ENCODE measurements at regions not wholly inside any gene's neighbourhood (a gene's known extent, or its start where the extent isn't known, plus 50 kb on each side); places are given as distances from the start of the nearest gene placed in this dataset.

- no peaks in the 10 kb centered on the region for H3K36me3 Mint-ChIP-seq
- Histone ChIP-seq H3K79me2 (ENCODE audit: insufficient read depth, low read length) (no peaks in the 10 kb centered on the region), H3K27me3 (ENCODE audit: control insufficient read depth in 2 of 2, insufficient read depth in 2 of 2, low read length in 2 of 2) (no peaks in the 10 kb centered on the region), H2AFZ (ENCODE audit: insufficient read depth, low read depth, low read length, poor library complexity, severe bottlenecking) (no peak overlapping the region), H3K4me3 (replicated peaks in 1 of 3; ENCODE audit: low read depth in 2 of 3, low read length in 3 of 3) (no peak overlapping the region), H3K9me3 (replicated peaks in 1 of 2; ENCODE audit: control insufficient read depth in 1 of 2, insufficient read depth in 1 of 2, low read length in 2 of 2) (no peaks in the 10 kb centered on the region), H3K27ac (ENCODE audit: low read depth in 1 of 2, low read length in 2 of 2) (no peak overlapping the region), H3K36me3 (replicated peaks in 1 of 2; ENCODE audit: control insufficient read depth in 1 of 2, insufficient read depth in 2 of 2, low read length in 2 of 2) (no peaks in the 10 kb centered on the region), H4K20me1 (ENCODE audit: insufficient read depth, low read length) (no peaks in the 10 kb centered on the region), H3K4me2 (replicated peaks; ENCODE audit: extremely low read depth, low read length, poor library complexity, severe bottlenecking) (no peak overlapping the region), H3K9ac (ENCODE audit: insufficient read depth, low read length, poor library complexity, severe bottlenecking) (no peak overlapping the region), H3K4me1 (ENCODE audit: control insufficient read depth in 1 of 2, insufficient read depth in 2 of 2, low read length in 2 of 2) (no peaks in the 10 kb centered on the region)
- no peaks in the 10 kb centered on the region for H3K4me1 Mint-ChIP-seq
- no peak for DNase-seq
- intact Hi-C loops (cut with micrococcal nuclease): no loop called here
- no peak overlapping the region for H3K4me3 Mint-ChIP-seq
- no peak overlapping the region for H3K27ac Mint-ChIP-seq
- peaks cover 0 to 3% (median 0%) of the 10 kb centered on the region in 7 donors for H3K9me3 Mint-ChIP-seq
- WGBS (ENCODE audit: insufficient coverage): no CpG with 5 or more reads among the region's 2 CpGs
- TF ChIP-seq CTCF (IDR thresholded peaks at IDR 0.05): no peak
- H3K27me3 Mint-ChIP-seq (ENCODE audit: low read depth in 3 of 3): peaks cover 8 to 15% (median 13%) of the 10 kb centered on the region in 3 donors
Observed at GRCh38 chr2:30371028-30371689, 75.9 kb upstream of the LCLAT1 start.

GRCh38 chr2:30371772-30372373, 75.2 kb upstream of the LCLAT1 start:
- H3K27me3 Mint-ChIP-seq (ENCODE audit: low read depth in 3 of 3): peaks cover 6 to 14% (median 9%) of the 10 kb centered on the region in 3 donors
- H3K36me3 Mint-ChIP-seq: no peaks in the 10 kb centered on the region
- no peak for TF ChIP-seq CTCF (IDR thresholded peaks at IDR 0.05)
- intact Hi-C loops (cut with micrococcal nuclease): no loop called here
- no peaks in the 10 kb centered on the region for H3K79me2 ChIP-seq (ENCODE audit: insufficient read depth, low read length)
- DNase-seq: no peak
- no peaks in the 10 kb centered on the region for H3K27me3 ChIP-seq (ENCODE audit: control insufficient read depth in 2 of 2, insufficient read depth in 2 of 2, low read length in 2 of 2)
- H3K4me2 ChIP-seq (replicated peaks; ENCODE audit: extremely low read depth, low read length, poor library complexity, severe bottlenecking): no peak overlapping the region
- H3K9me3 ChIP-seq (replicated peaks in 1 of 2; ENCODE audit: control insufficient read depth in 1 of 2, insufficient read depth in 1 of 2, low read length in 2 of 2): no peaks in the 10 kb centered on the region
- no peak overlapping the region for H3K27ac ChIP-seq (ENCODE audit: low read depth in 1 of 2, low read length in 2 of 2)
- no peaks in the 10 kb centered on the region for H3K4me1 Mint-ChIP-seq
- no peak overlapping the region for H3K4me3 Mint-ChIP-seq
- H4K20me1 ChIP-seq (ENCODE audit: insufficient read depth, low read length): no peaks in the 10 kb centered on the region
- no peak overlapping the region for H2AFZ ChIP-seq (ENCODE audit: insufficient read depth, low read depth, low read length, poor library complexity, severe bottlenecking)
- WGBS (ENCODE audit: insufficient coverage): 90% methylated on average over 2 of the region's 6 CpGs
- H3K36me3 ChIP-seq (replicated peaks in 1 of 2; ENCODE audit: control insufficient read depth in 1 of 2, insufficient read depth in 2 of 2, low read length in 2 of 2): no peaks in the 10 kb centered on the region
- H3K4me1 ChIP-seq (ENCODE audit: control insufficient read depth in 1 of 2, insufficient read depth in 2 of 2, low read length in 2 of 2): no peaks in the 10 kb centered on the region
- H3K9ac ChIP-seq (ENCODE audit: insufficient read depth, low read length, poor library complexity, severe bottlenecking): no peak overlapping the region
- H3K9me3 Mint-ChIP-seq: peaks cover 0 to 3% (median 0%) of the 10 kb centered on the region in 7 donors
- H3K27ac Mint-ChIP-seq: no peak overlapping the region
- H3K4me3 ChIP-seq (replicated peaks in 1 of 3; ENCODE audit: low read depth in 2 of 3, low read length in 3 of 3): no peak overlapping the region

Data from CD14-positive monocyte (primary cell).